ENCODE measurements at regions not wholly inside any gene's neighbourhood (a gene's known extent, or its start where the extent isn't known, plus 50 kb on each side); places are given as distances from the start of the nearest gene placed in this dataset.

DNA sequence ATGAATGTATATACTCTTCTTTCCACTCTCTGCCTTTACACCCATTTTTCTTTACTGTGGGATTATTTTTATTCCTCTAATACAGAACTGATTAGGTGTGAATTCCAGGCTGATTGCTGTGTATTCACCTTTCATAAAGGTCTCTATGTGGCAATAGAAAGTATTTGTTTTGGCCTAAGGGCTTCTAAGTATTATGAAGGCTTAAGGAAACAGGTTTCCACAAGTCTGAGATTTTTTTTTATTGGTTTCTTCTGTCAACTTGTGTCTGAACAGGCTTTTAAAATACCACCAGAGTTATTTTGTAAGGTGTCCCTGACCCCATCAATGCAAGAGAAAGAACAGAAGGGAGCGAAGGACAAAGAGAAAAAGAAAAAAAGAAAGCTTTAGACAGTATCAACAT, 1102.0 kb upstream of the SPRY2 start:
- TF ChIP-seq, protein P1, sequence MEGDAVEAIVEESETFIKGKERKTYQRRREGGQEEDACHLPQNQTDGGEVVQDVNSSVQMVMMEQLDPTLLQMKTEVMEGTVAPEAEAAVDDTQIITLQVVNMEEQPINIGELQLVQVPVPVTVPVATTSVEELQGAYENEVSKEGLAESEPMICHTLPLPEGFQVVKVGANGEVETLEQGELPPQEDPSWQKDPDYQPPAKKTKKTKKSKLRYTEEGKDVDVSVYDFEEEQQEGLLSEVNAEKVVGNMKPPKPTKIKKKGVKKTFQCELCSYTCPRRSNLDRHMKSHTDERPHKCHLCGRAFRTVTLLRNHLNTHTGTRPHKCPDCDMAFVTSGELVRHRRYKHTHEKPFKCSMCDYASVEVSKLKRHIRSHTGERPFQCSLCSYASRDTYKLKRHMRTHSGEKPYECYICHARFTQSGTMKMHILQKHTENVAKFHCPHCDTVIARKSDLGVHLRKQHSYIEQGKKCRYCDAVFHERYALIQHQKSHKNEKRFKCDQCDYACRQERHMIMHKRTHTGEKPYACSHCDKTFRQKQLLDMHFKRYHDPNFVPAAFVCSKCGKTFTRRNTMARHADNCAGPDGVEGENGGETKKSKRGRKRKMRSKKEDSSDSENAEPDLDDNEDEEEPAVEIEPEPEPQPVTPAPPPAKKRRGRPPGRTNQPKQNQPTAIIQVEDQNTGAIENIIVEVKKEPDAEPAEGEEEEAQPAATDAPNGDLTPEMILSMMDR (tag by site-specific recombination; IDR thresholded peaks at IDR 0.05), result no peak
- TF ChIP-seq, protein P2, sequence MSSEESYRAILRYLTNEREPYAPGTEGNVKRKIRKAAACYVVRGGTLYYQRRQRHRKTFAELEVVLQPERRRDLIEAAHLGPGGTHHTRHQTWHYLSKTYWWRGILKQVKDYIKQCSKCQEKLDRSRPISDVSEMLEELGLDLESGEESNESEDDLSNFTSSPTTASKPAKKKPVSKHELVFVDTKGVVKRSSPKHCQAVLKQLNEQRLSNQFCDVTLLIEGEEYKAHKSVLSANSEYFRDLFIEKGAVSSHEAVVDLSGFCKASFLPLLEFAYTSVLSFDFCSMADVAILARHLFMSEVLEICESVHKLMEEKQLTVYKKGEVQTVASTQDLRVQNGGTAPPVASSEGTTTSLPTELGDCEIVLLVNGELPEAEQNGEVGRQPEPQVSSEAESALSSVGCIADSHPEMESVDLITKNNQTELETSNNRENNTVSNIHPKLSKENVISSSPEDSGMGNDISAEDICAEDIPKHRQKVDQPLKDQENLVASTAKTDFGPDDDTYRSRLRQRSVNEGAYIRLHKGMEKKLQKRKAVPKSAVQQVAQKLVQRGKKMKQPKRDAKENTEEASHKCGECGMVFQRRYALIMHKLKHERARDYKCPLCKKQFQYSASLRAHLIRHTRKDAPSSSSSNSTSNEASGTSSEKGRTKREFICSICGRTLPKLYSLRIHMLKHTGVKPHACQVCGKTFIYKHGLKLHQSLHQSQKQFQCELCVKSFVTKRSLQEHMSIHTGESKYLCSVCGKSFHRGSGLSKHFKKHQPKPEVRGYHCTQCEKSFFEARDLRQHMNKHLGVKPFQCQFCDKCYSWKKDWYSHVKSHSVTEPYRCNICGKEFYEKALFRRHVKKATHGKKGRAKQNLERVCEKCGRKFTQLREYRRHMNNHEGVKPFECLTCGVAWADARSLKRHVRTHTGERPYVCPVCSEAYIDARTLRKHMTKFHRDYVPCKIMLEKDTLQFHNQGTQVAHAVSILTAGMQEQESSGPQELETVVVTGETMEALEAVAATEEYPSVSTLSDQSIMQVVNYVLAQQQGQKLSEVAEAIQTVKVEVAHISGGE (tag by site-specific recombination; conservative IDR thresholded peaks at IDR 0.05; ENCODE audit: low read depth), result no peak
- TF ChIP-seq ZNF777 (tag by site-specific recombination; IDR thresholded peaks at IDR 0.05; ENCODE audit: borderline replicate concordance) (no peak), ZNF311 (tag by site-specific recombination; IDR thresholded peaks at IDR 0.05; ENCODE audit: borderline replicate concordance) (no peak), ZNF274 (IDR thresholded peaks at IDR 0.05; ENCODE audit: low read length) (no peak), ZNF274 (tag by site-specific recombination; IDR thresholded peaks at IDR 0.05; ENCODE audit: borderline replicate concordance) (no peak), ZBTB21 (tag by site-specific recombination; IDR thresholded peaks at IDR 0.05) (no peak), IKZF3 (tag by site-specific recombination; IDR thresholded peaks at IDR 0.05) (no peak), ZNF140 (tag by site-specific recombination; IDR thresholded peaks at IDR 0.05) (no peak), ZNF530 (tag by site-specific recombination; IDR thresholded peaks at IDR 0.05; ENCODE audit: low read depth) (no peak), ZNF510 (tag by site-specific recombination; IDR thresholded peaks at IDR 0.05; ENCODE audit: insufficient replicate concordance) (no peak), GLI2 (tag by site-specific recombination; IDR thresholded peaks at IDR 0.05; ENCODE audit: borderline replicate concordance, low read depth) (no peak), OVOL3 (tag by site-specific recombination; IDR thresholded peaks at IDR 0.05) (no peak)
- TF ChIP-seq, protein P3, sequence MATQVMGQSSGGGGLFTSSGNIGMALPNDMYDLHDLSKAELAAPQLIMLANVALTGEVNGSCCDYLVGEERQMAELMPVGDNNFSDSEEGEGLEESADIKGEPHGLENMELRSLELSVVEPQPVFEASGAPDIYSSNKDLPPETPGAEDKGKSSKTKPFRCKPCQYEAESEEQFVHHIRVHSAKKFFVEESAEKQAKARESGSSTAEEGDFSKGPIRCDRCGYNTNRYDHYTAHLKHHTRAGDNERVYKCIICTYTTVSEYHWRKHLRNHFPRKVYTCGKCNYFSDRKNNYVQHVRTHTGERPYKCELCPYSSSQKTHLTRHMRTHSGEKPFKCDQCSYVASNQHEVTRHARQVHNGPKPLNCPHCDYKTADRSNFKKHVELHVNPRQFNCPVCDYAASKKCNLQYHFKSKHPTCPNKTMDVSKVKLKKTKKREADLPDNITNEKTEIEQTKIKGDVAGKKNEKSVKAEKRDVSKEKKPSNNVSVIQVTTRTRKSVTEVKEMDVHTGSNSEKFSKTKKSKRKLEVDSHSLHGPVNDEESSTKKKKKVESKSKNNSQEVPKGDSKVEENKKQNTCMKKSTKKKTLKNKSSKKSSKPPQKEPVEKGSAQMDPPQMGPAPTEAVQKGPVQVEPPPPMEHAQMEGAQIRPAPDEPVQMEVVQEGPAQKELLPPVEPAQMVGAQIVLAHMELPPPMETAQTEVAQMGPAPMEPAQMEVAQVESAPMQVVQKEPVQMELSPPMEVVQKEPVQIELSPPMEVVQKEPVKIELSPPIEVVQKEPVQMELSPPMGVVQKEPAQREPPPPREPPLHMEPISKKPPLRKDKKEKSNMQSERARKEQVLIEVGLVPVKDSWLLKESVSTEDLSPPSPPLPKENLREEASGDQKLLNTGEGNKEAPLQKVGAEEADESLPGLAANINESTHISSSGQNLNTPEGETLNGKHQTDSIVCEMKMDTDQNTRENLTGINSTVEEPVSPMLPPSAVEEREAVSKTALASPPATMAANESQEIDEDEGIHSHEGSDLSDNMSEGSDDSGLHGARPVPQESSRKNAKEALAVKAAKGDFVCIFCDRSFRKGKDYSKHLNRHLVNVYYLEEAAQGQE (tag by site-specific recombination; IDR thresholded peaks at IDR 0.05), result no peak
- TF ChIP-seq, protein P4, sequence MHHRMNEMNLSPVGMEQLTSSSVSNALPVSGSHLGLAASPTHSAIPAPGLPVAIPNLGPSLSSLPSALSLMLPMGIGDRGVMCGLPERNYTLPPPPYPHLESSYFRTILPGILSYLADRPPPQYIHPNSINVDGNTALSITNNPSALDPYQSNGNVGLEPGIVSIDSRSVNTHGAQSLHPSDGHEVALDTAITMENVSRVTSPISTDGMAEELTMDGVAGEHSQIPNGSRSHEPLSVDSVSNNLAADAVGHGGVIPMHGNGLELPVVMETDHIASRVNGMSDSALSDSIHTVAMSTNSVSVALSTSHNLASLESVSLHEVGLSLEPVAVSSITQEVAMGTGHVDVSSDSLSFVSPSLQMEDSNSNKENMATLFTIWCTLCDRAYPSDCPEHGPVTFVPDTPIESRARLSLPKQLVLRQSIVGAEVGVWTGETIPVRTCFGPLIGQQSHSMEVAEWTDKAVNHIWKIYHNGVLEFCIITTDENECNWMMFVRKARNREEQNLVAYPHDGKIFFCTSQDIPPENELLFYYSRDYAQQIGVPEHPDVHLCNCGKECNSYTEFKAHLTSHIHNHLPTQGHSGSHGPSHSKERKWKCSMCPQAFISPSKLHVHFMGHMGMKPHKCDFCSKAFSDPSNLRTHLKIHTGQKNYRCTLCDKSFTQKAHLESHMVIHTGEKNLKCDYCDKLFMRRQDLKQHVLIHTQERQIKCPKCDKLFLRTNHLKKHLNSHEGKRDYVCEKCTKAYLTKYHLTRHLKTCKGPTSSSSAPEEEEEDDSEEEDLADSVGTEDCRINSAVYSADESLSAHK (tag by site-specific recombination; IDR thresholded peaks at IDR 0.05), result no peak
